ENCODE measurements at regions not wholly inside any gene's neighbourhood (a gene's known extent, or its start where the extent isn't known, plus 50 kb on each side); places are given as distances from the start of the nearest gene placed in this dataset.

- in situ Hi-C loops (cut with HindIII; ENCODE audit: low pct_unique_long_range_greater_than_20kb, low sequenced_read_pairs) (no loop called here), intact Hi-C loops (cut with micrococcal nuclease; ENCODE audit: unreplicated experiment) (no loop called here)
- Histone ChIP-seq H3K36me3 (ENCODE audit: control insufficient read depth, insufficient read depth, low read length) (no peaks in the 10 kb centered on the region), H3K27ac (ENCODE audit: low read length) (peak overlapping the region; percentile 71; the same call in 1 of the 2 replicates), H3K4me3 (ENCODE audit: low read depth in 2 of 2, low read length in 2 of 2) (no peak overlapping the region), H3K4me1 (ENCODE audit: control insufficient read depth, insufficient read depth, low read length) (peaks cover 8% of the 10 kb centered on the region), H3K27me3 (ENCODE audit: control insufficient read depth, insufficient read depth, low read length) (no peaks in the 10 kb centered on the region), H3K9me3 (ENCODE audit: control insufficient read depth, insufficient read depth, low read depth, low read length) (no peaks in the 10 kb centered on the region)
- DNase-seq (ENCODE audit: low read depth, low spot score) (peak; percentile 82), ATAC-seq (peak; percentile 99)
- no peak for TF ChIP-seq CTCF (IDR thresholded peaks at IDR 0.05)
- TF ChIP-seq POLR2AphosphoS5 (IDR thresholded peaks at IDR 0.05; ENCODE audit: low read depth, low read length), result 0 out of 2 replicates have a peak, but pooled peaks have one; percentile 35
- TF ChIP-seq REST (IDR thresholded peaks at IDR 0.05; ENCODE audit: insufficient read depth in 1 of 2, low read depth in 2 of 2, low read length in 1 of 2), result no peak
- no peak for TF ChIP-seq SIN3A (IDR thresholded peaks at IDR 0.05; ENCODE audit: borderline replicate concordance, insufficient read depth, low read depth, low read length)
- 0 out of 2 replicates have a peak, but pooled peaks have one; percentile 13 for TF ChIP-seq TCF7L2 (IDR thresholded peaks at IDR 0.05; ENCODE audit: low read depth, low read length)
- no TSS peak for BruUV-seq (replicated peaks)
- POLR2A ChIA-PET, result no interaction called here
- CTCF ChIA-PET, result no interaction called here
These were observed 633.8 kb downstream of the PTPRC start for GRCh38 chr1:199272628-199273086.

GRCh38 chr1:199273837-199274379 lies 635.1 kb downstream of the PTPRC start:
- peaks cover 8% of the 10 kb centered on the region for H3K4me1 ChIP-seq (ENCODE audit: control insufficient read depth, insufficient read depth, low read length)
- intact Hi-C loops (cut with micrococcal nuclease; ENCODE audit: unreplicated experiment) (no loop called here), in situ Hi-C loops (cut with HindIII; ENCODE audit: low pct_unique_long_range_greater_than_20kb, low sequenced_read_pairs) (no loop called here)
- BruUV-seq (replicated peaks), result no TSS peak
- ChIA-PET CTCF (no interaction called here), POLR2A (no interaction called here)
- peak overlapping the region; percentile 34; the same call in 1 of the 2 replicates for H3K27ac ChIP-seq (ENCODE audit: low read length)
- no peaks in the 10 kb centered on the region for H3K36me3 ChIP-seq (ENCODE audit: control insufficient read depth, insufficient read depth, low read length)
- H3K4me3 ChIP-seq (ENCODE audit: low read depth in 2 of 2, low read length in 2 of 2), result no peak overlapping the region
- no peak for TF ChIP-seq REST (IDR thresholded peaks at IDR 0.05; ENCODE audit: insufficient read depth in 1 of 2, low read depth in 2 of 2, low read length in 1 of 2)
- no peak for TF ChIP-seq CTCF (IDR thresholded peaks at IDR 0.05)
- TF ChIP-seq TCF7L2 (IDR thresholded peaks at IDR 0.05; ENCODE audit: low read depth, low read length), result no peak
- no peak for TF ChIP-seq SIN3A (IDR thresholded peaks at IDR 0.05; ENCODE audit: borderline replicate concordance, insufficient read depth, low read depth, low read length)
- TF ChIP-seq POLR2AphosphoS5 (IDR thresholded peaks at IDR 0.05; ENCODE audit: low read depth, low read length), result no peak
- no peaks in the 10 kb centered on the region for H3K27me3 ChIP-seq (ENCODE audit: control insufficient read depth, insufficient read depth, low read length)
- DNase-seq (ENCODE audit: low read depth, low spot score), result no peak
- no peaks in the 10 kb centered on the region for H3K9me3 ChIP-seq (ENCODE audit: control insufficient read depth, insufficient read depth, low read depth, low read length)
- no peak for ATAC-seq
